NCI-H1436 treated with DMSO at 0.1 percent for 48 hours (cell line): ENCODE measurements at regions not wholly inside any gene's neighbourhood (a gene's known extent, or its start where the extent isn't known, plus 50 kb on each side); places are given as distances from the start of the nearest gene placed in this dataset.
"Not testable (repeated sequence)": the region's sequence is repeated elsewhere in the genome, so short reads cannot be mapped to it uniquely, and the experiment has no call there.

ENCODE experiments used
- DNase-seq: peaks from one replicate; lab custom pipeline; 2025; lab: John Stamatoyannopoulos, UW

DNA sequence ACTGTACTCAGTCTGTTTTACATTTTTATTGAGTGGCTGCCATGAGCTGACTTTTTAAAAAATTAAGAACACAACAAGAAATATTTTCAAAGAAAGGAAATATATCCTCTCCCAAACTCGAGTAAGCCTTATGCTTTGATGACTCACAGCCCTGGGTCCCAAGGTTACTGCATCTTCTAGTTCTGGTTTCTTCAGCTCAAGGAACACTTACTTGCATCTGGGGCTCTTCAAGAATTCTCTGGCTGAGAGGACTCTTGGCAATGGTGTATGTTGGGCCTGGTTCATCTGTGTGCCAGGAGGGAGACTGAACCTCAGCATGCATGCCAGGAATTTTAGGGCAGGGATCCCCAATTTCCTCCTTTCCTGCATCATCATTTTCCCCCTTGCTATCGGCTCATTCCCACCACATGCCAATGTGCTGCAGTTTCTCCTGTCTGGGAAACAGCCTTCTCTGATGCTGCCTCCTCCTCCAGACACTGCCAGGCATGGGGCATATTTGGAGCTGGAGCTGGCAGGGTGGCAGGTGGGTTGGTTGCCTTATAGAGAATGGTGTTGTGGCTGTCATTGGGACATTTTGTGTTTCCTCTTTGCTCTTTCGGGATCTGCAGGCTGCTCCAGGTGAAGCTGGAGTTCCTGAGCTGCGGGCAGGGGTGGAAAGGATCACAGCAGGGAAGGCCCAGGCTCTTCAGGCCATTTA lies 192.2 kb upstream of the HS6ST1 start:
- no peak for DNase-seq

DNA sequence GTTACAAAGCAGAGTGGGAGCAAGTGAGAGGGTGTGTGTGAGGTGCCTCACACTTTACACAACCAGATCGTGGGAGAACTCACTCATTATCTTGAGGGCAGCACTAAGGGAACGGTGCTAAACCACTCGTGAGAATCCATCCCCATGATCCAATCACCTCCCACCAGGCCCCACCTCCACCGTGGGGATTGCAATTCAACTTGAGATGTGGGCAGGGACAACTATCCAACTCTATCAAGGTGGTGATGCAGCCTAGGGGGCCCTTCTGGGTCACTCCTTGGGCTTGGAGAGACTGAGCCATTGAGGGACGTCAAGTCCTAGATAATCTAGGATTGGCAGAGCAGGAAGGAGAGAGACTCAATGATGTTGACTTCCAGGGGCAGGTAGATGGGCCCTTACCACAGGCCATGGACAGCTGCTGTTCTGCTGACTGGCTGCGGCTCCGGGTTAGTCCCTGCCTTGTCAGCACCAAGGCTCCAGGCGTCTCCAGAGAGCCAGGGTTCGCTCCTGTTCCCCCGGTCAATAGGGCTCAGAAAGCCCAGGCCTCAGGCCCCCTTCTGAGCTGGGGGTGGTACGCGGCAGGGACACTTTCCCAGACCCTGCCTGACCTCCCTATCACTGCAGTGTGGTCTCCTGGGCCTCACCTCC lies 193.2 kb upstream of the HS6ST1 start:
- no peak for DNase-seq

DNA sequence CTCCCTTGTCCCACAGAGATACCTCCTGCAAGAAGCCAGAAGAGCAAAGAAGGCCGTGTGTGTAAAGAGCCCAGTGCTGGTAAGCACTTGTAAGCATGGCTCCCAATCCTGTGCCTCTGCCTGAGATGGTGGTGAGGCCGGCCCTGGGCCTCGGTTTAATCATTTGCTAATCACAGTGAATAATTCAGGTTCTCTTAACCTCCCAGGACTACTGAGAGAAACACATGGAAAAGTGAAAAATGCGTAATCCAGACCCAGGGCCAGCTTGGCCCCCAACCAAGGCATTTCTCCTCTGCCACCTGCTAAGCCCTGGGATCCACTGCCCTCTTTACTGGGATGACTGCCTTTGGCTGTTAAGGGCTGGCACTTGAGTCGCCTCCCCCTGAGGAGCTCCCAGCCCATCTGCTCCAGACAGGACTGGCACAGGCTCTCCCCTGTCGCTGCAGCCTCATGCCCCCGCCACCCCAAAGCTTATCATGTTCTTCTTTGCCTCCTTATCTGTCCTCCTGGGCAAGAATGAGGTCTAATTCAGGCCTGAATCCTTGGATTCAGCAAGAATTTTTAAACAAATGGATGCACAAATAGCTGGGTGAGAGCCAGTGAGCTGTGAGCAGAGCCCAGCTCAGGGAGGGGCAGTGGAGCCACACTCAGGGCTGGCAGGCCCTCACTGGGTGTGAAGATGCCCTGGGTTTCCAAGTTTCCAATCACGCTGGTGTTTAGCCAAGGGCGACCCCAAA lies 193.9 kb upstream of the HS6ST1 start:
- DNase-seq, result no peak

DNA sequence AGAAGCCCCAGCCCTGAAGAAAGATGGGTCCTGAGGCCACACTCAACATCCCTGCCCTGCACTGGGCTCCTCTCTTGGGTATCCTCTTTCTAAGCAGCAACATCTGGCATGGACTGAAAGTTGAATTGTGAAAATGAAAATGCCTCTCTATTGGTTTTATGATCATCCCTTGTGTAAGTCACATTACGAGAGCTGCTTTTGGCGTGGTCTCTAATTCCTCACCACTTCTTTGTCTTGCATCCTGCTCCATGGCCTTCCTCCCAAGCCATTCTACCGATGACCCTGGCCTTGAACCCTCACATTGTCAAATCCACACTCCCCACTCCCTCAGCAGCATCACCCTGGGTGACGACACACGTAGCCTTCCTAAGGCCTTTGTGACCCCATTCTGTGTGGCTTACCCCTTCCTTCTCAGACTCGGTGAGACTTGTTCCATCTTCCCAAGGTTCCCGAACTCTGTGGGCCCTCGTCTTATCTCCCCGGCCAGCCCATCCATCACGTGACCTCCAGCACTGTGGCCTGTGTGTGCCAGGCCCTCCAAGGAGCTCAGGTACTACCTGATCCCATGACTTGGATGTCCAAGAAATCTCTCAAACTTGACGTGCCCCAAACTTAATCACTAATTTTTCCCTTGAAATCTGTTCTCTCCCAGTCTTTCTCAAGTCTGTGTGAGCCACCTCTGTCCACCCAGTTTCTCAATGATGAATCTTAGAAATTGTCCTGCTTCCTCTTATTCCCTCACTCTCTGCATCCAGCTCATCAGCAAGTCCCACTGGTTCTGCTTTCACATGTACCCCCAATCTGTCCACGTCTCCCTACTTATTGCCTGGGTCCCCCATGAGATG lies 194.7 kb upstream of the HS6ST1 start:
- no peak for DNase-seq

DNA sequence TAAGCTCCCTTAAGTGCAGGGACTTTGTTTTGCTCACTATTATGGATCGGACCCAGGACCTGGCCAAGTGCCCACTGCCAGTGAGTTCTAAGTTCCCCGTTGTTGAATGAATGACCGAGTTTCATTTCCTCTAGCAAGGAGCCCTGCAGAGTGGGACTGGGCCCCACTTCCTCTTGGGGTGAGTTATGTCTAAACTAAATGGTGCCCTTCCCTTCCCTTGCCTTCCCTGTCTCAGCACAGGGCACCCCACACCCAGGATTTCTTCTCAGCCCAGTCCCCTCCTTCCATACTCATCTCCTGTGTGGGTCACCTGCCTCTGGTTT lies 195.3 kb upstream of the HS6ST1 start:
- no peak for DNase-seq

DNA sequence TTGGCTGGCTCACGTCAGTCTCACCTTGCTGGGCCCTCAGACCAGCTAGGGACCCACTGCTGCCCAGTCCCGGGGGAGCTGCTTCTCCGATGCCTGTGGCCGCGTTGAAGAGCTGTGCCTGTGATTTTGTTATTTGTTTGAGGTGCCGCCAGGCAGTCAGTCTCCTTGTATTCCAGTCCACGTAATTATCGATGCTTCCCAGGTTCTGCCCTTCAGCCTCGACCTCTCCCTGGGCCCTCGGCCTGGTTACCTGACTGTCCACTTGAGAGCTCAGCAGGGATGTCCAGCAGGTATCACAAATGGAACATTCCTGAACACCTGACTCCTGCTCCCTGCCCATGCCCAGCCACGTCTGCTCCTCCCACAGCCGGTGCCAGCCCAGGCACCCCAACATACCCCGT lies 195.9 kb upstream of the HS6ST1 start:
- no peak for DNase-seq

DNA sequence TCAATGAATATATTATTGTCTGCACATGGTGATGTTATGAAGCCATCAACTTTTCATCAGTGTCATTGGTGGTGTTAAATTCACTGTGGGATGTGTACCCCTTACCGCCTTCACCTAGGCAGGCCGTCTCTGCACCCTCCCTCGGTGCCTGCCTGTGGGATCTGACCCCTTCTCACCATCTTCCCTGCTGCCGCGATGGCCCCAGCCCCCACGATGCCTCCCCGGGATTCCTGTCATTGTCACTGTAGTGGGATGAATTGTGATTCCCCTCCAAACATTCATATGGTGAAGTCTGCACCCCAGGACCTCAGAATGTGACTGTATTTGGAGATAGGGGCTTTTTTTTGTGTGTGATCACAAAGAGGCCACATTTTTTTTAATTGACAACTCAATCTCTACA lies 198.3 kb upstream of the HS6ST1 start:
- no peak for DNase-seq

DNA sequence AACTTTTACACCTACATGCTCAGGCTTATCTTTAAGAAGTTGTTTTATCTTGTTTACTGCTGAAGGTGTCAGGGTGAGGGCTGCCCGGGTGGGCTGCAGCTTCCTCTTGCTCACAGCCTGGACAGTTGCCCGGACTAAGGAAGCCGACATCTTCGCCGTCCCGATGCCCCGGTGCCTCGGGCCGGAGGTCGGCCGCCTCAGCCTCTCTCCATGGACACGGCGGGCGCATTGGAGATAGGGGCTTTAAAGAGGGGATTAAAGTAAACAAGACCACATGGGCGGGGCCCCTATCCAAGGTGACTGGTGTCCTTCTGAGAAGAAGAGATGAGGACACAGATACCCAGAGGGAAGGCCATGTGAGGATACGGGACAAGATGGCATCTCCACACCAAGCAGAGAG lies 200.4 kb upstream of the HS6ST1 start:
- DNase-seq, result not testable (repeated sequence)

DNA sequence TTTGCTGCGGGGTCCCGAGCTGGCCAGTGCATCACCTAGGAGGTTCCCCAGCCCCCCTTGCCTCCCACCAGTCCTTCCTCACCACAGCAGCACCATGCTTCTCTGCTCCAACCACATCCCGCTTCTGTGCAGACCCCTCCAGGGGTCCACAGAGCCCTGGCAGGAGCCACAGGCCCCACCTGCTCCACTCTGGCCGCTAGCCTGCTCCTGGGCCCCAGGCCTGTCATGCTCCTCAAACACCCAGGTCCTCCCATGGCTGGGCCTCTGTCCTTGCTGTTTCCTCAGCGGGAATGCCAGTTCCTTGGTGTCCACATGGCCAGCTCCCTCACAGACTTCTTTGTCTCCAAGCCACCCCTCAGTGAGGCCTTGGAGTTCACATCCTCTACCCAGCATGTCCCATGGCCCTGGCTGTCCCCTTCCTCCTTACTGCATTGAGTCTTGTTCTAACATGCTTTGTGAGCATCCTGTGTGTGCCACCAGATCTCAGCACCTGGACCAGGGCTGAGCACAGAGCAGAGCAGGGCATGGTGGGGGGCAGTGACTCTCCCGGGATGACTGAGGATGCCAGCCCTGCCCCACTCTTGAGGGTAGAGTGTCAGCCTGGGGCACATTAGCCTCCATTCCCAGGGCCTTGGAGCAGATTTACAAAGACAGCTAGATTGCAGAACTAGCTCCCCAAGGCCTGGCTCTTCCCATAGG lies 201.0 kb upstream of the HS6ST1 start:
- no peak for DNase-seq

DNA sequence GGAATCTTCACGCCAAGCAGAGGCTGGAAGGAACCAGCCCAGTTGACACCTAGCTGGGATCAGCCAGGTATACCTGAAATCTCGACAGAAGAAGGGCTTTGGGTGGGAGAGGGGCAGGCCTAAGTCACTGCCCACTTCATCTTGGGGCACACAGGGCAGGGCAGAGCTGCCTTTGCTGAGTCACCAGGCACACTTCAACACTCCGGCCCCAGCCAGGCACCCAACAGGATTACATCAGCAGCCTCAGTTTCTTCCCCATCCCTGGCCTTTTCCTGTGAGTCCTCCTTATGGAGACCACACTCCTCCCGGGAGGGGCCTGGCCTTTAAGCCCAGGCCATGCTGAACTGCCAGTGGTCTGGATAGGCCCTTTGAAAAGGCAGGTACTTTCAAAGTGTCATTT lies 201.7 kb upstream of the HS6ST1 start:
- DNase-seq, result no peak

DNA sequence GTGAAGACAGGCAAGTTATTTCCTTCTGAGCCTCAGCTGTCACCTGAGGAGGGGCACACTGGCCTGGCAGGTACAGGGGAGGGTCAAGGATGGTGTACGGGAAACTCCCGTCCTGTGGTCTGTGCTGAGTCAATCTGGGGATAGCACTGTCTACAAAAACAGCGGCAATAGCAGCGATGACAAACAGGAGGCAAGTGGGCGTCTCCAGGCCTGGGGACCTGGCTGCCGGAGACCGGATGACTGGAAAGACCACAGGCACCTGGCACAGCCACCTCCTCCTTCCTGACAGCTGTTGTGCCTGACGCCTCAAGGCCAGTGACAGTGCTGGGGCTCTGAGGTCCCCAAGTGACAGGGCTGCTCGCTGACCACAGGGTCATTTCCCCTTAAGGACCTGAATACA lies 202.1 kb upstream of the HS6ST1 start:
- DNase-seq, result no peak

DNA sequence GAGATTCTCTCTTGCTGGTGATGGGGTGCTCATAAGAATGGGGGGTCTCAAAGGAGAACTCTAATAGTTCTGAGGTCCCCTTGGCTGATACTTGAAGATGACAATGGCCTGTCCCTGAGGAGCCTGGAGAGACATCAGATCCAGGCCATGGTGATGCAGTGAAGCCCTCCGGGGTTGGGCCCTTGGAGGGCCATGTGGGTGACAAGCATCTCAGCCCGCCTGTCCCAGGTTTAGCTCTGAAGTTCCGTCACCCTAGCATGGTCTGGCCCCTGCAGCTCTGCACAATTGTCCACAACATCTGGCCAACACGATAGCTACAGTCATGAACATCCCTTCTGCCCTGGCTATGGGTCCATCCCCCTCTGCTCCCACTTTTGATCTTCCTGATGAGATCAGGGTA lies 202.8 kb upstream of the HS6ST1 start:
- DNase-seq, result no peak

DNA sequence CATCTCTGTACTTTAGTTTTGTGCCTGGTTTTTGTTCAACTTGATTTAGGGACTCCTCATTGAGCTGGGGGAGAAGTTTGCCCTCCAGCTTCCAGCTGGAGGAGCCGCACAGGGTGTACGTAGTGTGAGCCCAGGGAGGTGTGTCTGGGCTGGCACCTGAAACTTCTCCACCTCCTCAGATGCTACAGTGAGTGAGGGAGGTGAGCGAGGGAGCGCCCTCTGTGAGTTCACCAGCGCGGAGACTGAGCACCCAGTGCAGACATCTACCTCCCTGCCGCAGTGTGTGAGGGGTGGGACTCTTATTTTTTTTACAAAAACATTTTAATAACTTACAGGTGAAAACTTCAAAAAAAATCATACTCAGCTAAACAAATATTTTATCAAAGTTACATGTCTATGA lies 204.2 kb upstream of the HS6ST1 start:
- no peak for DNase-seq

DNA sequence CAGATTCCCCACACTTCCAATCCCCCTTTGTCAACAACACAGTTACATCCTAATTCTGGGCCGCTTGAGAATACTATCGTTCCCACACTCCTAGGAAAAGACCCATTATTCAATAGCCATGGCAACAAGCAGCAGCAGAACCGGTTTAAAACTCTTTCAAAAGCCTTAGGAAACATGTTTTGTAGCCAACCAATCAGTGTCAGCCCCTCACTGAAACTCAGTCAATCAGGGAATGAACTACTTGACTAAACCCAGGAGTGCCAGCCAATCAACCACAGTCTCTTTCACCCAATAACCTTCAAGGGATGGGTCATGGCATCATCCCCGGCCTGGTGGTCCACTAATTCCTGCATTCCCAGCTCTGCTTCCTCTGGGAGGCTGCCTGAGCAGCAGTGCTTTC lies 204.8 kb upstream of the HS6ST1 start:
- no peak for DNase-seq

DNA sequence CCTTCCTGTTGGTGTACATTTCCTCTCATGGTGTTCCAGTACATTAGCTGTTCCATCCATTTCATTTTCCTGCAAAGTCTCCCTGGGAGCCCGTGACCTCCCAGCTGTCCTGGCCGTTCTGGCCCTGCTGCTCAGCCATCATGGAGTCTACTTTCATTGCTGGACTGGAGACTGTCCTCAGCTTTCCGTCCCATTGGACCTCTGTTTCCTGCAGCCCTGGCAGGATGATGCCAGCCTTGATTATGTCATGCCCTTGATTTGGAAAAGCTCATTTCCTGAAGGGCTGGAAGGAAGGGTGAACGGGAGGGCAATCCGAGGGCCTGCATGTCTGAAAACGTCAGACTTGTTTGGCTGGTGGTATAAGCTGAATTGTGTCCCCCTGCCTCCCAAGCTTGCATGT lies 205.5 kb upstream of the HS6ST1 start:
- no peak for DNase-seq

DNA sequence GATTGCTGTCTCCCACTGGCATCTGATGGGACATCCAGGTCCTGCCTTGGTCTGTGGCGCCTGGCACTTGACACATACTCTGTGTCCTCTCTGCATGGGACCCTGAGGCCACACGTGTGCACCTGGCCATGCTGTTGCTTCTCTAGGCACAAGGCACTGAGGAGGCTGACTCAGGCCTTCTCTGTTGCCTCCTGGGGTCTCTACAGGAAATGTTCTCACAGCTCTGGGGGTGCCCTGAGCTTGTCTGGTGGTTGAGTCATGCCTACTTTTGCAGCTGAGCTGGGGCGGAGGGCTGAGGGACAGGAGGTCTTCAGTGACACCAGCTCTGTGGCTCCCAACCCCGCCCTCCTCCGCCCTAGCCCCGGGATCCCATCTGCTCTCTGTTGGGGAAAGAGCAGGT lies 207.0 kb upstream of the HS6ST1 start:
- no peak for DNase-seq

DNA sequence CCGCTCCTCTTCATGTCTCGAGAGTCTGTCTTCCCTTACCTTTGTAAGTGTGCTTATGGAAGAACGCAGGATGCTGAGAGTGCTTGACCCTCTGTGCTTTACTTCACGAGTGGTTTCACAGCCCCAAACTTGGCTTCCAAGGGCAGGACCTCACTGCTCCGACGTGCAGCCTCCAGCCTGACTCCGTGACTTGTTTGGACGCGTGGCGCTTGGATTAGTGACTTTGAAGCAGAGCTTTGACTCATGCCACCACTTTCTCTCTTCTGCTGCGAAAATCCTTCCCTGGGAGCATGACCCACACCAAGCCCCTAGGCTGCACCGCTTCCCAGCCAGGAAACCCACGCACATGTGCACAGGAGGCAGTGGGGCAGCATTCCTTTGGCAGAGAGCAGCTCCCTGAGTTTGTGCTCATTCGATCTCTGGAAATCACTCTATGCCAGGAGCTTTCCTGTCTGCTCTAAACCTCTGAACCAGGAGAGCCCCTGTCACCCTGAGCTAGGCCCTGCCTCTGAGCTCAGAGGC lies 207.8 kb upstream of the HS6ST1 start:
- no peak for DNase-seq

DNA sequence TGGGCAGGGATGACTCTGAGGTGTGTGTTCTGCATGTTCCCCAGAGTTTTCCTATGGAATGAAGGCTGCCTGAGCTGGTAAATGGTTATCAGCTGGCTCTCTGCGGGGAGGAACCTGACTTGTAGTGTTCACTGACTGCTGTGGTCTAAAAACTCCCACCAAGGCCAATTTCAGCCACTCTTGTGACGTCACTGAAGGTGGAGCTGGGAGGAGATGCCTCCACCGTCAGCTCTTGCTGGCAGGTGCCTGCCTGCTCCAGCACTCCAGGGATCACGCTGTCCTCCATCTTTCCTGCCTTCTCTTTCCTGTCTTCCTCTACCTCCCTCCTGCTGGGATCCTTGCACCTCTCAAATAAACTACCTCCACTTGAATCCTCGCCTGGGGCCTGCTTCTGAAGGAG lies 209.5 kb upstream of the HS6ST1 start:
- DNase-seq, result no peak

DNA sequence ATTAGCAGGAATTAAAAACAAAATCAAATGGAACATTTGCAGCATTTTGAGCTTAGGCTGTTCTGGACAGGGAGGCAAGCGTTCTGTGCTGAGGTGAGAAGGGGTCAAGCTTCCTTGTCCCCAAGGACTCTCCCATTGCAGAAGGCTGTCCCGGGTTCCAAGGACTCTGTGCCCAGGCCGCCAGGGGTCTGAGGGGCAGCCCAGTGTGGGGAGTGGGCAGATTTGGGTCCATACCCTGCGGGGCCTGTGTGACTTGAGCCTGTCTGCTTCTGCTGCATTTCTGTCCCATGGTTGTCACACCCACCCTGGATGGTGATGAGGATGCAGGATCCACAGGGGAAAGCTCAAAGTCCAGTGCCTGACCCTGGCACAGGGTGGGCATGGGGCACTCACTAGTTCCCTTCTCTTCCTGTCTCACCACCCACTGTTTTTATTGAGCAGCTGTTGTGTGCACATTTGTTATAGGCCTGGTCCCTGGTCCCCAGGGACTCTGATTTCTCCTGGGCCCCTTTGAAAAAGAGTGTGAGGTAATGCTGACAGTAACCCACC lies 211.4 kb upstream of the HS6ST1 start:
- DNase-seq, result no peak

DNA sequence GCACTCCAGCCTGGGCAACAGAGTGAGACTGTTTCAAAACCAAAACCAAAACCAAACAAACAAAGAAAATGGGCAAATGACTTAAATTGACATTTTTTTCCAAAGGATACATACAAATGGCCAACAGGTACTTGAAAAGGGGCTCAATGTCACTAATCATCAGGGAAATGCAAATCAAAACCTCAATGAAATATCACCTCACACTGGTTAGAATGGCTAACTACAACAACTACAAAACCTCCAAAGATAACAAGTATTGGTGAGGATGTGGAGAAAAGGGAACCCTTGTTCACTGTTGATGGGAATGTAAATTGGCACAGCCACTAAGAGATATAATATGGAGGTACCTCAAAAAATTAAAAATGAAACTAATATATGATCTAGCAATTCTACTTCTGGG lies 213.2 kb upstream of the HS6ST1 start:
- DNase-seq, result no peak

DNA sequence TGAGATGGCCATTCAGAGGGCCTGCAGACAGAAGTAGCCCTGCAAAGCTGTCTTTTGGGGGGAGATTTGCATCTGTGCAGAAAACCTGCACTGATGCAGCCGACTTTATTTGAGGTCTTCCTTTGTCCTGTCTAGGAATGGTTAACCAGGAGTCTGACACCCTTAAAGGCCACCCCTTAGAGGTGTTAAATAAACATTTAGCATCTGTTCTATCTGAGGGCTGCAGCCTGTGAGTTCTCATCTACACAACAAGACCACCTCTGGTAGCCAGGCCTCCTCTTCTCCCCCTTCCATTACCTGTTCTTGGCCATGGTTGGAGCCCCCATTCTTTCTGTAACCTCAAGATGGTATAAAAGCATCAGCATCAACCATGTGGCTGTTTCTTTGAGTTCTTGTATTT lies 214.4 kb upstream of the HS6ST1 start:
- DNase-seq, result no peak
